Endometrium (tissue), 2 donors: ENCODE measurements at regions not wholly inside any gene's neighbourhood (a gene's known extent, or its start where the extent isn't known, plus 50 kb on each side); places are given as distances from the start of the nearest gene placed in this dataset.

Source experiments
- FAIRE-seq: peaks from 2 replicates; lab custom pipeline; 2012; peaks lifted over from hg19 to GRCh38; lab: Jason Lieb, UNC
- donor health status: control.
- donor health status: control.

GRCh38 chr4:100130964-100131363 lies 59.3 kb downstream of the DDIT4L start:
- no peak for FAIRE-seq

- FAIRE-seq = no peak
These were observed 59.8 kb downstream of the DDIT4L start for GRCh38 chr4:100130491-100130890.

GRCh38 chr4:100129774-100130173 lies 60.5 kb downstream of the DDIT4L start:
- no peak for FAIRE-seq

- FAIRE-seq = no peak
These were observed 61.9 kb downstream of the DDIT4L start for GRCh38 chr4:100128338-100128737.

GRCh38 chr4:100124715-100125114 lies 65.6 kb downstream of the DDIT4L start:
- no peak for FAIRE-seq

- FAIRE-seq = no peak
These were observed 72.1 kb downstream of the DDIT4L start for GRCh38 chr4:100118181-100118580.

- no peak for FAIRE-seq
These were observed 72.5 kb downstream of the DDIT4L start for GRCh38 chr4:100117750-100118149.

GRCh38 chr4:100114909-100115308 lies 75.4 kb downstream of the DDIT4L start:
- FAIRE-seq = no peak

GRCh38 chr4:100113732-100114131 lies 76.5 kb downstream of the DDIT4L start:
- no peak for FAIRE-seq

- no peak for FAIRE-seq
These were observed 77.2 kb downstream of the DDIT4L start for GRCh38 chr4:100113096-100113495.

GRCh38 chr4:100109921-100110320 lies 80.3 kb downstream of the DDIT4L start:
- no peak for FAIRE-seq

GRCh38 chr4:100108869-100109268 lies 81.4 kb downstream of the DDIT4L start:
- no peak for FAIRE-seq

- FAIRE-seq = no peak
These were observed 83.3 kb downstream of the DDIT4L start for GRCh38 chr4:100106982-100107381.

- FAIRE-seq = no peak
These were observed 86.6 kb downstream of the DDIT4L start for GRCh38 chr4:100103671-100104070.

- FAIRE-seq = no peak
These were observed 89.3 kb downstream of the DDIT4L start for GRCh38 chr4:100100985-100101384.

GRCh38 chr4:100099746-100100145 lies 90.5 kb downstream of the DDIT4L start:
- FAIRE-seq = no peak

- FAIRE-seq = no peak
These were observed 91.6 kb downstream of the DDIT4L start for GRCh38 chr4:100098681-100099080.

GRCh38 chr4:100098011-100098545 lies 92.2 kb downstream of the DDIT4L start:
- FAIRE-seq = no peak

- peak; percentile 59 for FAIRE-seq
These were observed 94.3 kb downstream of the DDIT4L start for GRCh38 chr4:100095729-100096595.

- FAIRE-seq = no peak
These were observed 97.0 kb downstream of the DDIT4L start for GRCh38 chr4:100093091-100093866.

- no peak for FAIRE-seq
These were observed 102.5 kb downstream of the DDIT4L start for GRCh38 chr4:100087743-100088142.

- FAIRE-seq = no peak
These were observed 103.4 kb downstream of the DDIT4L start for GRCh38 chr4:100086766-100087431.
